ENCODE measurements at regions not wholly inside any gene's neighbourhood (a gene's known extent, or its start where the extent isn't known, plus 50 kb on each side); places are given as distances from the start of the nearest gene placed in this dataset.

- no peaks in the 10 kb centered on the region for H3K9me3 ChIP-seq (ENCODE audit: control insufficient read depth, low read length)
- no peak overlapping the region for H3K27ac ChIP-seq
- TF ChIP-seq CTCF (IDR thresholded peaks at IDR 0.05) = no peak
- H3K79me2 ChIP-seq = no peaks in the 10 kb centered on the region
- no peaks in the 10 kb centered on the region for H3K36me3 ChIP-seq (ENCODE audit: control insufficient read depth, insufficient read depth, low read length)
- H3K4me1 ChIP-seq = no peaks in the 10 kb centered on the region
- H3K27me3 ChIP-seq (ENCODE audit: control insufficient read depth, insufficient read depth, low read length) = no peaks in the 10 kb centered on the region
- H3K9ac ChIP-seq = no peak overlapping the region
- H2AFZ ChIP-seq = no peak overlapping the region
- H3K4me3 ChIP-seq (ENCODE audit: low read depth, low read length) = no peak overlapping the region
- no peak overlapping the region for H3K4me2 ChIP-seq (ENCODE audit: low read length)
Observed at GRCh38 chr3:13167829-13168228, 94.6 kb upstream of the IQSEC1 start.

GRCh38 chr3:13167064-13167743 is 94.0 kb upstream of the IQSEC1 start:
- H3K4me1 ChIP-seq = no peaks in the 10 kb centered on the region

GRCh38 chr3:13166243-13167063 is 93.2 kb upstream of the IQSEC1 start:
- TF ChIP-seq CTCF (IDR thresholded peaks at IDR 0.05) = no peak
- no peaks in the 10 kb centered on the region for H3K4me1 ChIP-seq
- no peak overlapping the region for H3K4me3 ChIP-seq (ENCODE audit: low read depth, low read length)
- H2AFZ ChIP-seq = no peak overlapping the region
- H3K4me2 ChIP-seq (ENCODE audit: low read length) = no peak overlapping the region
- no peak overlapping the region for H3K9ac ChIP-seq
- H3K79me2 ChIP-seq = no peaks in the 10 kb centered on the region
- H3K27ac ChIP-seq = no peak overlapping the region
- H3K27me3 ChIP-seq (ENCODE audit: control insufficient read depth, insufficient read depth, low read length) = no peaks in the 10 kb centered on the region
- no peaks in the 10 kb centered on the region for H3K9me3 ChIP-seq (ENCODE audit: control insufficient read depth, low read length)
- no peaks in the 10 kb centered on the region for H3K36me3 ChIP-seq (ENCODE audit: control insufficient read depth, insufficient read depth, low read length)

More at GRCh38 chr3:13167064-13167743, 94.0 kb upstream of the IQSEC1 start:
- Histone ChIP-seq H3K27me3 (ENCODE audit: control insufficient read depth, insufficient read depth, low read length) (no peaks in the 10 kb centered on the region), H3K79me2 (no peaks in the 10 kb centered on the region), H3K27ac (no peak overlapping the region), H3K9me3 (ENCODE audit: control insufficient read depth, low read length) (no peaks in the 10 kb centered on the region), H3K4me2 (ENCODE audit: low read length) (no peak overlapping the region), H3K36me3 (ENCODE audit: control insufficient read depth, insufficient read depth, low read length) (no peaks in the 10 kb centered on the region), H3K4me3 (ENCODE audit: low read depth, low read length) (no peak overlapping the region), H3K9ac (no peak overlapping the region), H2AFZ (no peak overlapping the region)
- no peak for TF ChIP-seq CTCF (IDR thresholded peaks at IDR 0.05)

- Histone ChIP-seq H3K9ac (no peak overlapping the region), H3K27me3 (ENCODE audit: control insufficient read depth, insufficient read depth, low read length) (no peaks in the 10 kb centered on the region), H3K27ac (no peak overlapping the region), H3K79me2 (no peaks in the 10 kb centered on the region), H3K4me1 (no peaks in the 10 kb centered on the region), H3K4me2 (ENCODE audit: low read length) (no peak overlapping the region), H3K36me3 (ENCODE audit: control insufficient read depth, insufficient read depth, low read length) (no peaks in the 10 kb centered on the region), H3K4me3 (ENCODE audit: low read depth, low read length) (no peak overlapping the region), H3K9me3 (ENCODE audit: control insufficient read depth, low read length) (no peaks in the 10 kb centered on the region), H2AFZ (no peak overlapping the region)
- TF ChIP-seq CTCF (IDR thresholded peaks at IDR 0.05) = no peak
Observed at GRCh38 chr3:13165576-13165975, 92.3 kb upstream of the IQSEC1 start.

Measured in parathyroid adenoma (tissue), 2 donors.